ENCODE measurements at regions not wholly inside any gene's neighbourhood (a gene's known extent, or its start where the extent isn't known, plus 50 kb on each side); places are given as distances from the start of the nearest gene placed in this dataset.
"Not testable (repeated sequence)": the region's sequence is repeated elsewhere in the genome, so short reads cannot be mapped to it uniquely, and the experiment has no call there.

DNA sequence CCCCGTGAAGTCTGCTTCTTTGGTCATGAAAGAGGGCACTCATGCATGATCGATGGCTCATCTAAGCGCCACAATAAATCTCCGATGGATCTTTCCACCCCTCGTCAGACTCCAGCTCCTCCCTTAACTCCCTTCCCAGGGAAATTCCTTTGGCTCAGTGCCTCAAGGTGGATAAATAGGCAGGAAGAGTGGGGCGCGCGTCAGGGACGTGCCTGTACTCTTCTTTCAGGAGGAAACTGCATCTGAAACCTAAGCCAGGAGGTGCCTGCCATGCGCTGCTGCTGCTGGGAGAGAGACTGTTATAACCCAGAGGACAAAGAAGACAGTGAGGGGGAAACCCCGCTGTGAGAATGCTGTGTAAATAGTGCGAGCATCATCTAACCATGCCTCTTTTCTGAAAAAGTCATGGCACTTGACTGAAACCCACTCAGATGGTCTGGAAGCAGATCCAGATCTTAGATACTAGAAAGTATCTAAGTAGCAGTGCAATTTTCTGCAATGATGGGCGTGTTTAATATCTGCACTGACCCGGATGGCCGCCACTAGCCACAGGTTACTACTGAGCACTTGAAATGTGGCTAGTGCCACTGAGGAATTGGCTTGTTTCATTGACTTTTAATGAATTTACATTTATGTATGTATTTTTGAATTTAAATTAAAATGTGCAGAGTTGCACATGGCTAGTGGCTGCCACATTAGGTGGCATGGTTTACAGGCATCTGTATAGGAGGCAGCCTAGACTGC lies 120.3 kb upstream of the BASP1 start:
- DNase-seq: no peak
- Histone ChIP-seq H3K36me3 (no peaks in the 10 kb centered on the region), H3K4me3 (ENCODE audit: low read depth, low read length) (no peak overlapping the region), H3K27ac (no peak overlapping the region), H3K9me3 (ENCODE audit: severe bottlenecking) (peaks cover 2% of the 10 kb centered on the region), H3K27me3 (ENCODE audit: insufficient read depth, low read depth, severe bottlenecking) (no peaks in the 10 kb centered on the region)
- TF ChIP-seq, protein P1, sequence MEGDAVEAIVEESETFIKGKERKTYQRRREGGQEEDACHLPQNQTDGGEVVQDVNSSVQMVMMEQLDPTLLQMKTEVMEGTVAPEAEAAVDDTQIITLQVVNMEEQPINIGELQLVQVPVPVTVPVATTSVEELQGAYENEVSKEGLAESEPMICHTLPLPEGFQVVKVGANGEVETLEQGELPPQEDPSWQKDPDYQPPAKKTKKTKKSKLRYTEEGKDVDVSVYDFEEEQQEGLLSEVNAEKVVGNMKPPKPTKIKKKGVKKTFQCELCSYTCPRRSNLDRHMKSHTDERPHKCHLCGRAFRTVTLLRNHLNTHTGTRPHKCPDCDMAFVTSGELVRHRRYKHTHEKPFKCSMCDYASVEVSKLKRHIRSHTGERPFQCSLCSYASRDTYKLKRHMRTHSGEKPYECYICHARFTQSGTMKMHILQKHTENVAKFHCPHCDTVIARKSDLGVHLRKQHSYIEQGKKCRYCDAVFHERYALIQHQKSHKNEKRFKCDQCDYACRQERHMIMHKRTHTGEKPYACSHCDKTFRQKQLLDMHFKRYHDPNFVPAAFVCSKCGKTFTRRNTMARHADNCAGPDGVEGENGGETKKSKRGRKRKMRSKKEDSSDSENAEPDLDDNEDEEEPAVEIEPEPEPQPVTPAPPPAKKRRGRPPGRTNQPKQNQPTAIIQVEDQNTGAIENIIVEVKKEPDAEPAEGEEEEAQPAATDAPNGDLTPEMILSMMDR (IDR thresholded peaks at IDR 0.05; ENCODE audit: low read depth, low read length): no peak

DNA sequence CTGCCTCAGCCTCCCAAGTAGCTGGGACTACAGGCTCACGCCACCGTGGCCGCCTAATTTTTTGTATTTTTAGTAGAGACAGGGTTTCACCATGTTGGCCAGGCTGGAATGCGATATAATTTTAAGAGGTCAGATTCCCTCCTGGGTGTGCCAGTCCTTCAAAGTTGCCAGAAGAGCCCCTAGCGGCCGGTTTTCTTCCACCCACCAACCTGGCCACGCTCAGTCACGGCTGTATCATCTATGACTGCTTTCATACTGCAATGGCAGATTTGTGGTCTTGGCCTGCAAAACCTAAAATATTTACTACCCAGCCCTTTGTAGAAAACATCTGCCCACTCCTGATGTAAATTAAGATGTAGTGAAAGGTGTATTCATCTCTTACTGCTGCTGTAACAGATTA lies 117.5 kb upstream of the BASP1 start:
- H3K36me3 ChIP-seq: no peaks in the 10 kb centered on the region
- DNase-seq: no peak
- H3K4me3 ChIP-seq (ENCODE audit: low read depth, low read length): no peak overlapping the region
- no peaks in the 10 kb centered on the region for H3K9me3 ChIP-seq (ENCODE audit: severe bottlenecking)
- no peak overlapping the region for H3K27ac ChIP-seq
- H3K27me3 ChIP-seq (ENCODE audit: insufficient read depth, low read depth, severe bottlenecking): no peaks in the 10 kb centered on the region
- TF ChIP-seq, protein P1 (IDR thresholded peaks at IDR 0.05; ENCODE audit: low read depth, low read length): no peak

DNA sequence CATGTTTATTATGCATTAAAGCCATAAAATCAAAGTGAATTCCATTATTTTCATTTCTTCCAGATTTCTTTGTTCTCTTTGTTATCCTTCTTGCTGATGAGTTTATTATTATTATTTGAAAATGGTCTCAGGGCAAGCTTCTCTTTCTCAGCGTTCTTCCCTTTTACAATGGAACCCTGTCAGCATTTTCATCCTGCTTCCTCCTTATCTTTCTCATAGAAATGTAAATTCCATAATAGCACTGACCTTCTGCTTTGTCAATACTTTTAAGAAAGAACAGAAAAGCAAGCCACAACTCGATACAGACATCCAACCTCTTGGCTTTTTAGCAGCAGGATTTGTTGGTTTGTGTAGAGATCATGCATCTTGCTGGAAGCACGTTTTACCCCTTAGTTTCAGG lies 114.0 kb upstream of the BASP1 start:
- Histone ChIP-seq H3K27ac (no peak overlapping the region), H3K4me3 (ENCODE audit: low read depth, low read length) (no peak overlapping the region), H3K27me3 (ENCODE audit: insufficient read depth, low read depth, severe bottlenecking) (no peaks in the 10 kb centered on the region), H3K36me3 (no peaks in the 10 kb centered on the region), H3K9me3 (ENCODE audit: severe bottlenecking) (no peaks in the 10 kb centered on the region)
- no peak for DNase-seq
- TF ChIP-seq, protein P1 (IDR thresholded peaks at IDR 0.05; ENCODE audit: low read depth, low read length): no peak

DNA sequence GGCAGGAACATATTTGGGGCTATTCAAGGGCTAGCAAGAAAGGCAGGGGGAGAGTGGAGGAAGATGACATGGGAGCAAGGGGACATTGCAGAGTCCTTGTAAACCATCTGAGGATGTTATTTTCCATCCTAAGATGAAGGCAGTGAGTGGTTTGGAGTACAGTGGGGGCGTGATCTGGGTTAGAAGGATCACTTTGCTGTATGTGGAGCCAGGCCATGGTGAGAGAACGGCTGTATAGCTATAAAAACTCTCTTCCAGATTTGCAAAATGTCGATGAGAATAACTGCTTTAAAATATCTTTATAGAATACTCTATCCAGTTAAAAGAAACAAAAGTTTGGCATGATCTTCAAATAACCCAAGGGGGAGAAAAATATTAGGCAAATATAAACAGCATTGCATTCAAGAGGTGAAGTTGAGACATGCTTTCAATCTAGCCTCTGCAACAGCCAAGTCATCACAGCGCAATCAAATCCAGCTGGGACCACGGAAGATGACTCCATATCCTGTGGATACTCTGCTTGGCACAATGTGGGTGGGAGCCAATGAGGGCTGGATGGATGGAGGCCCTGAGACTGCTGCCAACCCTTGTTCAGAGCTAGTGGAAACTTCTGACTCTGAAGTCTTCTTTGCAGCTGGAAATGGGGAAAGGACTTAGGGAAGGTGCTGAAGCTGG lies 111.5 kb upstream of the BASP1 start:
- no peak overlapping the region for H3K27ac ChIP-seq
- TF ChIP-seq, protein P1 (IDR thresholded peaks at IDR 0.05; ENCODE audit: low read depth, low read length): no peak
- no peaks in the 10 kb centered on the region for H3K36me3 ChIP-seq
- DNase-seq: no peak
- H3K9me3 ChIP-seq (ENCODE audit: severe bottlenecking): no peaks in the 10 kb centered on the region
- H3K27me3 ChIP-seq (ENCODE audit: insufficient read depth, low read depth, severe bottlenecking): no peaks in the 10 kb centered on the region
- H3K4me3 ChIP-seq (ENCODE audit: low read depth, low read length): no peak overlapping the region

DNA sequence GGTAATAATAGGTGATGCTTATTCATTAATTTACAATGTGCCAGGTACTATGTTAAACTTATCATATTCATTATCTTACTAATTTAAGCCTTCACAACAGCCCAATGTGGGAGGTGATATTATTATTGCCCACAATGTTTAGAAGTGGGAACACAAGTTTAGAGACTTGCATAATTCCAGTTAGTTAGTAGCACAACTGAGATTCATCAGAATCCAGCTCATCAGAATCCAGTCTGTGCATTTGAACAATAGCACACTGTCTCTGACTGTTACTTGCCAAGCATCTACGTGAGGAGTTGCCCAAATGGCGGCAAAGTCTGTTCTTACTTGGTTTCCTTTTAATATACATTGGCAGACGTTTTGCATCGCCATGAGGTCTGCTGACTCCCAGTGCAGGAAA lies 110.9 kb upstream of the BASP1 start:
- no peaks in the 10 kb centered on the region for H3K27me3 ChIP-seq (ENCODE audit: insufficient read depth, low read depth, severe bottlenecking)
- TF ChIP-seq, protein P1 (IDR thresholded peaks at IDR 0.05; ENCODE audit: low read depth, low read length): no peak
- H3K9me3 ChIP-seq (ENCODE audit: severe bottlenecking): no peaks in the 10 kb centered on the region
- no peak for DNase-seq
- H3K4me3 ChIP-seq (ENCODE audit: low read depth, low read length): no peak overlapping the region
- no peak overlapping the region for H3K27ac ChIP-seq
- no peaks in the 10 kb centered on the region for H3K36me3 ChIP-seq

DNA sequence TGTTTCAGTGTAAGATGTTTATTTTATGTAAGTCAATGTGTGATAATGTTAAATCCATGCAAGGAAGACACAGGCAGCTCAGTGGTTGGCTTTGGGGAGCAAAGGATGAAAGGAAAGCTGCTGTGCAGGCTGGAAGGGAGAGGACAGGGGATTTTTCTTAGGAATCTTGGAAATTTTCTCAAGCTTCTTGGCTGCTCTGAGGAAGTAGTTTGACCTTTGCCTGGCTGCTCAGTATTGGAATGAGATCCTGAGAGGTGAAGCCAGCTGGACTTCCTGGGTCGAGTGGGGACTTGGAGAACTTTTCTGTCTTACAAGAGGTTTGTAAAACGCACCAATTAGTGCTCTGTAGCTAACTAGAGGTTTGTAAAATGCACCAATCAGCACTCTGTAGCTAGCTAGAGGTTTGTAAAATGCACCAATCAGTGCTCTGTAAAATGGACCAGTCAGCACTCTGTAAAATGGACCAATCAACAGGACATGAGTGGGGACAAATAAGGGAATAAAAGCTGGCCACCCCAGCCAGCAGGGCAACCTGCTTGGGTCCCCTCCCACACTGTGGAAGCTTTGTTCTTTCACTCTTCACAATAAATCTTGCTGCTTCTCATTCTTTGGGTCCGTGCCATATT lies 105.2 kb upstream of the BASP1 start:
- DNase-seq; H3K4me3 ChIP-seq (ENCODE audit: low read depth, low read length); H3K9me3 ChIP-seq (ENCODE audit: severe bottlenecking); H3K36me3 ChIP-seq; H3K27ac ChIP-seq; H3K27me3 ChIP-seq (ENCODE audit: insufficient read depth, low read depth, severe bottlenecking): not testable (repeated sequence)

Data from WERI-Rb-1 (cell line).